Stimulated activated CD4-positive, alpha-beta T cell treated with anti-CD3 and anti-CD28 coated beads, Interleukin-1b, Interleukin-23, amount 100 ng/mL, for 4 hours (primary cell): ENCODE measurements at regions not wholly inside any gene's neighbourhood (a gene's known extent, or its start where the extent isn't known, plus 50 kb on each side); places are given as distances from the start of the nearest gene placed in this dataset.
A peak's percentile ranks its signal among the peaks of the same experiment; 100 is the strongest.

Source experiments
- DNase-seq, 2 donors: peaks; one replicate each; pipeline ENCODE4 v3.0.0-alpha.2; 2020; ENCODE audit warnings: low read depth in 2 of 2

DNA sequence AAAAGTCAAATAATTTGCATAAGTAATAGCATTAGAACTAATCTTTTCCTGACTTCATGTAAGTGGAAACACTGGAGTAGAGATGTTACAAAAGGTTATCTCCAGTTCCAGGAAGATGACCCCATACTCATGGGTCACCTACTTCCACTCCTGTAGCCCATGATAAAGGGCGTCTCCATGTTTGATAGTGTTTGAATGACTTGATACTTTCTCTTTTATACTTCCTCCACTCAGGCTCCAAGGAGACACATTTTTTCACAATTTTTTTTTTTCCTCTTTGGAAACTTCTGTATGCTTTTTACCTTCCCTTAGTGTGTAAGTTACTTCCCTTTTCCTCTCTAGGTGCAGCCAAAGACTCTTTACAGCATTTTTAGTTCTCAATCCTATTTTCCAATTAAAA lies 382.1 kb upstream of the B3GALT2 start:
- DNase-seq: no peak

DNA sequence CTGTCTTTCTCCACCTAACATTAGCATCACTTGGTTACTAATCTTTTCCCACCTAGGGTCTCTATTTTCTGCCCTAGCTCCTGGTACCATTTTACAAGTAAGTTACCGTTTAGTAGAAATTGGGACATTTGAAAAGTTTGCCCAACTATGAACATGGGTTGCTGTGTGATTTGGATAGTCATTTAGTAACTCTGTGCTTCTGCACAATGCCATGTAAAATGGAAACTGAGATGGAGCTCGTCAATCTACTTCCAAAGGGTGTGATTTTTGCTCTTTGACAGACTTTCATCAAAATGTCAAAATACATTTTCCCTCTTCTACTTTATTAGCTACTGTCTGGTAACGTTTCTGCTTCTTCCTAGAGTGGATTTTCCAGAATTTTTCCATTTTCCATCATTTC lies 381.5 kb upstream of the B3GALT2 start:
- DNase-seq: no peak

DNA sequence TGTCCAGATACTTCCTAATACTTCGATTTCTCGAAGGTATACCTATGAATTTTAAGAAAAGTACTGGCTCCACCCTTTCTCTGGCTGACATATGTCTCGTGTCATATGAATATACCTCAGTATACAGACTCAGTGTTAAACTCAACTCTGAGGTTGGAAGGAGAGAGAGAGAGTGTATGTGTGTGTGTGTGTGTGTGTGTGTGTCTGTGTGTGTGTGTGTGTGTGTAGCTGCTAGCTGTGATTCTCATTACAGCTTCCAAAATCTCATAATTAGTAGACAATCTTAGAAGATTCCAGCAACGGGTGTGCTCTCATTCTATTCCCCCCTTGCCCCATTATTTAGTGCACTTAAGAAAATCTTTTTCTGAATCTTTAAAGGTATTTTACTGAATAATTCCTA lies 380.3 kb upstream of the B3GALT2 start:
- no peak for DNase-seq

DNA sequence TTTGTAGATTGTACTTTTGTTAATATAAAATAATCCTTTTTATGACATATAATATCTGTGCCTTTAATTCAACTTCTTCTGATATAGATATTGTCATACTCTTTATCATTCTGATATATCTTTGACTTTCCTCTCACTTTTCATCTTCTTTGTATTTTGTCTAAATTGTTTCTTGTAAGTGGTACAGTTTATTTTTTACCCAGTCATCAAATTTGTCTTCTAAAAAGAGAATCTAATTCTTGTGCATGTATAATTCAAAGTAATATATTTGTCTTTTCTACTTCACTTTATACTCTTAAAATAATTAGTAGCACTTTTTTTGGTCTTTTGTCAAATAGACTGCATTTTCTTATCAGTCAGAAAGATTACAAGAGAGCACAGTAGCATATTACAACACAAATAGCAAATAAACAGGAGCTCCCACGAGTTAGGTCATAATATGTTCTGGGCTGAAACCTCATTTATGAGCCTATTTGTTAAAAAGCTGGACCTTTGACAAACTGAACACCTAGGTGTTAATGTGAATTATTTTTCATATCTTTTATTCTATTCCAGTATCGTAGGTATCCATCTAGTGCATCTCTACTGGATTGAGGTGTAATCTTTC lies 379.7 kb upstream of the B3GALT2 start:
- no peak for DNase-seq

DNA sequence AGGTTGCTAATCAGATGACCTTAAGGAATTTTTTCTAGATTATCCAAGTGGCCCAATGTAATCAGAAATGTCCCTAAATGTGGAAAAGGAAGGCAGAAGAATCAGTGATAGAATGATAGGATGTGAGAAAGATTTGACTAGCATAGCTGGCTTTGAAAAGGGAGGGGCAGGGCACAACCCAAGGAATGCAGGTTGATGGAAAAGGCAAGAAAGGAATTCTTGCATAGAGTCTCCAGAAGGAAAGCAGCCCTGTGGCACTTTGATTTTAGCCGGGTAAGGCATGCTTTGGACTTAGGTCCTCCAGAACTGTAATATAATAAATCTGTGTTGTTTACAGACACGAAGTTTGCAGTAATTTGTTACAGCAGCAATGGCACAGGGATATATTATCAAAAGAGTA lies 375.7 kb upstream of the B3GALT2 start:
- DNase-seq: no peak

DNA sequence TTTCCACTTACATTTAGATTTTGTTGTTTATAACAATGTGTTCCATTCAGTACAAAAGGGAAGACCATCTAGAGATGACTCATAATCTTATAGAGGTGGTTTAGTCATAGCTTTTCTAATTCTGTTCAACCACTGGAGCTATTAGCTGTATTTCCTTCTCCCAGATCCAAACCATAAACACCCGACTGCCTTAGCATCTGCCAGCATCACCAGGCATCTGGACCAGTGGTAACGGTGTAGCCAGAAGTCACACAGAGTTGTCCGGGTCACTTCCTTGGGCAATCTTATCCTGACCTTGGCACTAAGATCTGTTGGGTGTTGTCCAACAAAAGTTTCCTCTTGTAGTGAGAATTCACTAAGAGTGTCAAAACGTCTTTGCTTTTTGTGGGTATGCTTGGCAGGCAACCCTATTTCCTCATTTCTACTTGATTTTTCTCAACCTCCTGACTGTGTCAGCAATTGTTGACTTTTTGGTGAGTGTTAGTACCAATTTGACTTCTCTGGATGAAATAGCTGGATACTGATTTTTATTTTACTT lies 372.1 kb upstream of the B3GALT2 start:
- no peak for DNase-seq

DNA sequence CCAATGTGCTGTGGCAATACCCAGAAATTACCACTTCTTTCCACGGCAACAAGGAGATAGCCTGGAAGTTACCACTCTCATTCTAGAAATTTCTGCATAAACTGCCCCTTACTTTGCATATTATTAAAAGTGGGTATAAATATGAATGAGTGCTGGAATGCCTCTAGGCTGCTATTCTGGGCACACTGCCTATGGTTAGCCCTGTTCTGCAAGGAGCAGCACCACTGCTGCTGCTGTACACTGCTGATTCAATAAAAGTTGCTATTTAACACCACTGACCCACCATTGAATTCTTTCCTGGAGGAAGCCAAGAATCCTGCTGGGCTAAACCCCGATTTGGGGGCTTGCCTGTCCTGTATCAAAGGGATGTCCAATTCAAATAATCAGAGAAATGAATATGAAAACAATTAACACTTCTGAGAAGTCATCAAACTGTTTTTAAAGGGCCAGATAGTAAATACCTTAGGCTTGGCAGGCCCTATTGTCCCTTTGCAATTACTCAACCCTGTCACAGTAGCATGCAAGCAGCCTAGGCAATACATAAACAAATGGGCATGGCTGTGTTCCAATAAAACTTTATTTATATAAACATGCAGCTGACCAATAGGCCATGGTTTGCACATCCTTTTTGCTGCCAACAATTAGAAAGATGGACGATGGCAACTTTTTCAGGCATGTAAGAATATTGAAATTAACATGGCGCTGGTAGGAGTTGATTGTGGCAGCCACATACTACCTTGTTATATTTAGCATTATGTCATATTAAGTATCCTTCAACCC lies 369.4 kb upstream of the B3GALT2 start:
- no peak for DNase-seq

DNA sequence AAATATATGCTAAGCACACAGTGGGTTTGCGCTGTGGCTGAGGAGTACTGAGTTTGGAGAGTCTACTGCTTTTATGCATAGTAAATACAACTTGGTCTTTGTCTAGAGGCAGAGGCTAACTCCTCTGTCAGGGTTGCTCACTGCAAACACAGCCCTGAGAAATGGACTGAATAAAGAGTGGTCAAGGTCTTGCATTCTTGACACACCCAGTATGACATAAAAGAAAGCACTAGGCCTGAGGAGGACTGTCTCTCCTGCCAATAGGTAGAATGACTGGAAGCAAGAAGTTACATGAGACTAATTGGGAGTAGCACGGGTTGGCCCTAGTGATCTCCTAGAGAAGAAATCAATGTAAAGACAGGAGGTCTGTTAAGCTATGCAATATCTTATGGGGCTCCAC lies 367.2 kb upstream of the B3GALT2 start:
- no peak for DNase-seq

DNA sequence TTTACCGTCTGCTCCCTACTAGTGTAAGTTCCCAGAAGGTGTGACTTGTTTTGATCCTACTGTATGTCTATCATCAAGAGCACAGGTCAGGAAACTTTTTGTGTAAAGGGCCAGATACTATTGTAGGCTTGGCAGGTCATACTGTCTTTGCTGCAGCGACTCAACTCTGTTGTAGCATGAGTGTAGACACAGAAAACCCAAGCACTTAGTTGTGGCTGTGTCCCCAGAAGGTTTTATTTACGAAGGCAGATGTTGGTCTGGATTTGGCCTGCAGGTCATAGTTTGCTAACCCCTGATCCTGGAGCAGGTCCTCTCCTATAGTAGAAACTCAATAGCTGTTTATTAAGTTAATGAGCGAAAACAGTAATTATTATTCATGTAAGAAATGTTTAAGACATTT lies 365.9 kb upstream of the B3GALT2 start:
- DNase-seq: no peak

DNA sequence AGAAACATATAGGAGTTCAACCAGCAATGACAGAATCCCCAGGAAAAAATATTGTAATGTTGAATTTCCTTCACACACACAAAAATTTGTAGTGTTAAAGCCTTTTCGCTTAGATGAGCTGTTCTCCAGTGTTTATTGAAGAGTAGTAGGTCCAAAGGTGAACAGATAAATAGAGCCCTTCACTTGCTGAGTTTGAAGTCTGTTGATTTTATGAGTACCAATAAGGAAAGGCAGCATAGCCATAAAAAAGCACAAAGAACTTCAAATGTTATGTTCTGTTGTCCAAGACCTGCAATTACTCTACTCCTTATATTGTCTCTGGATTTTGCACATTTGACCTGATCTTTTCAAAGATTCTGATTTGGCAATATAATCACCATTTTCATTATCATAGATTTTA lies 362.7 kb upstream of the B3GALT2 start:
- DNase-seq: no peak

DNA sequence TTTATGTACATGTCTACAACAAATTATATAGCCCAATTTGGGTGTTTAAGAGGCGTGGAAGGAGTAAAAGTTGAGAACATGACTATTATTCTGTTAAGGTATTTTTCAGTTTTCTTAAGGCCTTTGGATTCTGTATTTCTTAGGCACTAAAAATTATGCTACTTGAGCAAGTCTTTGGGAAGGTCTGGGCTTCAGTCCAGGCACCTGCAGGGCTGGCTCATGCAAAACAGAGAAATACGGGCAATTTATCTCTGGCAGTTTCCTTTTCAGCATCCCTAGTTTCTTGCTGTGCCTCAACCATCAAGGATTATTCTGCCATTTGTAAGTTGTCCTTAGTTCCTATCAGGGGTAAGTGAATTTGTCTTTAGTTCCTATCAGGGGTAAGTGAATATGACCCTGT lies 358.8 kb upstream of the B3GALT2 start:
- DNase-seq: no peak

DNA sequence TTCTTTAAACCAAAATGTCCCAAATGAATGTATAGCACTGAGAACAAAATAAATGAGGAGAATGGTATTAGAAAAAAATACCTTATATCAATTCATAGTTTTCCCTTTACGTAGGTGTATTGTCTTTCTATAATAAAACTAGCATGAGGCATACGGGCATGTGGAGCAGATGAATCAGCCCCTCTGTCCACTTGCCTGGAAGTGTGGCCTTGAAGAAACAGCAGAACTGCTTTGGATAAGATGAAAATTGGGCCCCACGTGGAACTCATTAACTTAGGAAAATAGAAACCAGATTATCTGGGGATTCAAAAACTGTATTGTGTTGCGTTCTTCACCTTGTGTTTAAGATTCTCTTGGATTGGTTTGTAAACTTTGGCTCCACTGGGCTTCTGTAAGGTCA lies 356.8 kb upstream of the B3GALT2 start:
- no peak for DNase-seq

DNA sequence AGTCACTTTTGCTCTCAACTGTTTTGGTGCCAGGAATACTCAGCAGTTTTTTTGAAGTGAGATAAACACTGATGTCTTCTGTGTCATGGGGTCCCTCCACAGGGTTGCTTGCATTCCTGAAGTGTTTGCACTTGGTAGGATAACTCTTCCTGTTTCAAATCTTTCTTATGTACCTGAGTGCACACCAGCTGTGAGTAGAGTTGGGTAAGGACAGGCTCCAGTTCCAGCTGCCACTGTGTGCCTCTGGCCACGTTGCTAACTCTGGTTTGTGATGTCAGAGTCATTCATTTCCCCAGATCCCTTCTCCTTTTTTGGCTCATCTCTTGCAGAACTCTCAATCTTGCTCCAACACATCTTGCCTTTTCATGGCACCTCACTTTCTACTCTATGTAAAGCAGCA lies 356.3 kb upstream of the B3GALT2 start:
- DNase-seq: no peak

DNA sequence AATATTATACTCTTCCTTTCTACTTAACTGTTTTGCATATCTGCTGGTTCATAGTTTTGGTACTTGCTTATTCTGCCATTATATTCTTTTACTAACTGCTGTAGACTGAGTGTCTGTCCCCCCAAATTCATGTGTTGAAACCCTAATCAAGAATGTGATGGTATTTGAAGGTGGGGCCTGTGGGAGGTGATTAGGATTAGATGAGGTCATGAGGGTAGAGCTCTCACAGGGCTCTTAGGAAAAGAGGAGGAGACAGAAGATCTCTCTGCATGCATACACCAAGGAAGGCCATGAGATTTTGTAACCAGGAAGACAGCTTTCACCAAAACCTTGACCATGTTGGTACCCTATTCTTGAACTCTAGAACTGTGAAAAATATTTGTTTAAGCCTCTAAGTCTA lies 354.1 kb upstream of the B3GALT2 start:
- DNase-seq: no peak

DNA sequence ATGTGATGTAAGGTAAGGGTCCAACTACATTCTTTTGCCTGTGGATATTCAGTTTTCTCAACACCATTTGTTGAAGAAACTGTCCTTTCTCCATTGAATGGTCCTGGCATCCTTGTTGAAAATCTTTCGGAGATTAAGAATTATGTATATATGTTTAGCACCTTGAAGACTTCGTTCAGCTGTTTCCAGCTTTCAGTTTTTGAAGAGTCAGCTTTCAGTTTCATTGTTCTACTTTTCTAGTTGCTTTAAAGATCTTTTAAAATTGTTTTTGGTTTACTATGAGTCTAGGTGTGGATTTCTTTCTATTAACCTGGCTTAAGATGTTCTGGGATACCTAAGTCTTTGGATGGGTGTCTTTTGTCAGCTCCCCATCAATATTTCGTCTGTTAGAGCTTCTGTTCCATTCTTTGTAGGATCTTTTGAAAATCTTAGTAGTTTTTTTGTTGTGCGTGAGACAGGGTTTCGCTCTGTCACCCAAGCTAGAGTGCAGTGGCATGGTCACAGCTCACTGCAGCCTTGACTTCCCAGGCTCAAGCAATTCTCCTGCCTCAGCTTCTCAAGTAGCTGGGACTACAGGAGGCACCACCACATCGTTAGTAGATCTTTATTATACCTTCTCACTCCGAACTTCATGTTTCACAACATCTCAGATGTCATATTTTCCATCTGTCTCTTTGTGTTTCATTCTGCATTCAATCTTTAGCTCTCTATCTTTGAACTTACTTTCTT lies 353.5 kb upstream of the B3GALT2 start:
- no peak for DNase-seq

DNA sequence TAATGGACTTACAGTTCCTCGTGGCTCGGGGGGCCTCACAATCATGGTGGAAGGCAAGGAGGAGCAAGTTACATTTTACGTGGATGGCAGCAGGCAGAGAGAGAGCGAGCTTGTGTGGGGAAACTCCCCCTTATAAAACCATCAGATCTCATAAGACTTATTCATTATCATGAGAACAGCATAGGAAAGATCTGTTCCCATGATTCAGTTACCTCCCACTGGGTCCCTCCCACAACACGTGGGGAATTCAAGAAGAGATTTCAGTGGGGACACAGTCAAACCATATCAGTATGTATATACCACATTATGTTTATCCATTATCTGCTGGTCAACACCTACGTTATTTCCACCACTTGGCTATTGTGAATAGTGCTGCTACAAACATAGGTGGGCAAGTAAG lies 352.3 kb upstream of the B3GALT2 start:
- DNase-seq: peak in 1 of 2 donors; percentile 12

DNA sequence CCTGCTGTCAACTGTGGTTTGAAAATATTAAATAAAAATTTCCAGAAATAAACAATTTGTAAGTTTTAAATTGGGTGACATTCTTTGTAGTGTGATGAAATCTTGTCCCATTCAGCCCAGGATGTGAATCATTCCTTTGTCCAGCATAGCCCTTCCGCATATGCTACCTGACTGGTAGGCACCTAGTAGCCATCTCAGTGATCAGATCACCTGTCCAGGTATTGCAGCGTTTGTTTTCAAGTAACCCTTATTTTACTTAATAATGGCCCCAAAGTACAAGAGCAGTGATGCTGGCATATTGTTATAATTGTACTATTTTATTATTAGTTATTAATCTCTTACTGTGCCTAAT lies 351.6 kb upstream of the B3GALT2 start:
- no peak for DNase-seq

DNA sequence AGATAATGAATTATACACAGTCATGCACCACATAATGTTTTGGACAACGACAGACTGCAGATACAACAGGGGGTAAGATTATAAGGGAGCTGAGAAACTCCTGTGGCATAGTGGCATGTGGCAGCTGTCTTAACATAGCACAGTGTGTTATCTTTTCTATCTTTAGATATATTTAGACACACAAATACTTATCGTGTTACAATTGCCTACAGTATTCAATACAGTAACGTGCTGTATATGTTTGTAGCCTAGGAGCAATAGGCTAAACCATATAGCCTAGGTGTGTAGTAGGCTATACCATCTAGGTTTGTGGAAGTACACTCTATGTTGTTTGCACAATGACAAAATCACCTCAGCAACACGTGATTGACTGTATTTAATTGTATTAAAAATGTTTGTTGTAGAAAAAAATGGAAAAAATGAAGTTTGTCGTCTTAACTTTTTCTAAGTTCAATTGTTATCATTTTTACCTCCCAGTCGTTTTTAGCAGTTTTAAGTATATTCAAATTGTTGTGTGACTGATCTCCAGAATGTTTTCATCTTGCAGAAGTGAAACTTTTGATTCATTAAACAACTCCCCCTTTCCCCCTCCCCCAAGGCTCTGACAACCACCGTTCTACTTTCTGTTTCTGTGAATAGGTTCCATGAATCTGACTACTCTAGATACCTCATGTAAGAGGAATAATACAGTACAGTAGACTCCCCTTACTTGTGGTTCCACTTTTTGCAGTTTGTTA lies 351.0 kb upstream of the B3GALT2 start:
- DNase-seq: peak; percentile 38 to 46

DNA sequence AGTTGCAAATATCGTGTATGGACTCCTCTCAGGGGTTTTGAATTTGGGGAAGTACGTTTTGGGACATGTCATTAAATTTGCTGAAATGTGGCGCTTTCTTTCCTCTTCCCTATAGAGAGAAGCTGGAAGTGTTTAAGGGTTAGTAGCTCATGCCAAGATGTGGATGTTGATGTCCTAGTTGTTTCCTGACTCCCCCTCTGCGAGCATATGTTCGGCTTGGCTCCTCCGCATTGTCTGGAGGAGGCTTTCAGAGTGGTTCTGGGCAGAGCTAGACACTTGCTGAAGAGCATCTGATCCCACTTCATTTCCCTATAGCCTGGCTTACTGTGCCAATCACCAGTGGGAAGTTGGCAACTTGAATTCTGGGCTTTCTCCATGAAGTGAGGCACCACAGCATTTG lies 347.4 kb upstream of the B3GALT2 start:
- DNase-seq: no peak

DNA sequence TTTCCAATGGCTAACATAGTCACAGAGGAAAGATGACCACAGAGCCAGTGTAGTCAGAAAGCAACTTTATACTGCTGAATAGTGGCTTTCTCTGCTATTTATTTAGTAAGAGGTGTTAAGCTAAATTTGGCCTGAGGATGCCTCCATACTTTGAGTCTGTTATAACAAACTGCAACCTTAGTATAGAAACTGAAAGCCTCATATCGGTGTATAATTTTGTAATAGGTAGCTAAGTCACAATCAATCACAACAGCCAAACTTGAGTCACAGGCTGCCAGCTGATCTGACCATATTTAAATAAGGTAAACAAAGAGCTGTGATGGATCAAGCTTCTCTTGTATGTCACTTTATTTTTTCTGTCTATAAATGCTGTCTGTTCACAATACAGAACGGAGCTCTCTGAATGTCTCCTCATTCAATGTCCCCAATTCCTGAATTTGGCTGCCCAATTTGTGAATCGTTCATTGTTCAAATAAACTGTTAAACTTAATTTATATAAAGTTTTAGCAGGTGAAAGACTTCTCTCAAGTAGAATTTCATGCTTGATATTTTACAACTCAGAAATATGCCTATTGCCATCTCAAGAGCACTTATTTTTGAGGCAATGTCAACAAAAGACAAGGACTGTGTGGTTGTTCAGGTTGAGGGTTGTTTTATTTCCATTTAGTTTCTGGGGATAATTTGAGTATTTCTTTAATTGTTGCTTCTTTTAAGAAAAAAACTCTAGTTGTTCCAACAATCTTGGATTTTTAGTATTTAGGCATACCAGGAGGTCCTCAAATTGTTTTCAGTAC lies 339.7 kb upstream of the B3GALT2 start:
- no peak for DNase-seq

DNA sequence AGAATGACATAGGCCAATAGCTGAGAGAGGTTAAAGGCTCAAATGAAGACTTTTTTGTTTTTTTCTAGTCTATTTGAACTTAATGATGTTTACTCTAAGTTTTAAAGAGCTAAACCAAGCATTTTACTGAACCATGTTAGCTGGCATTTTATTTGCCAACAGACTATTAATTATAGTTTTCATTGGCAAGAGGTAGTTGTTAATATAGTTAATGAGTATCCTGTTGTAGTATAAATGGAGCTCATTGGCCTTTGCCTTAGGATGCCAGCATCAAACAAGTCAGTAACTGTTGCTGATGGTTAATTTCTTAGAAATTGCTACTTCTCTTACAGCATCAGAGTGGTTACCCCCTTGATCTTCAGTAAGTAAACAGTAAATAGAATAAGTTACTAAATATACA lies 339.0 kb upstream of the B3GALT2 start:
- DNase-seq: no peak
